Activated CD4-positive, alpha-beta T cell treated with anti-CD3 and anti-CD28 coated beads for 4 hours (primary cell): ENCODE measurements at regions not wholly inside any gene's neighbourhood (a gene's known extent, or its start where the extent isn't known, plus 50 kb on each side); places are given as distances from the start of the nearest gene placed in this dataset.
"Not testable (repeated sequence)": the region's sequence is repeated elsewhere in the genome, so short reads cannot be mapped to it uniquely, and the experiment has no call there.

Source experiments
- DNase-seq, 2 donors: peaks; one replicate each; pipeline ENCODE4 v3.0.0-alpha.2; 2020

GRCh38 chr2:89326455-89326854, 635.0 kb downstream of the RPIA start:
- not testable (repeated sequence) for DNase-seq

- not testable (repeated sequence) for DNase-seq
Measured at GRCh38 chr2:89328790-89329189, 637.3 kb downstream of the RPIA start.
